HCT116 (cell line): ENCODE measurements at regions not wholly inside any gene's neighbourhood (a gene's known extent, or its start where the extent isn't known, plus 50 kb on each side); places are given as distances from the start of the nearest gene placed in this dataset.

Source experiments
- ATAC-seq: fragments of 200-7000 bp; cut with Tn5 transposase; 2 replicates; pipeline ENCODE4 v1.9.1; 2020; ENCODE audit warnings: mild to moderate bottlenecking, moderate library complexity
- BruUV-seq: library from RNA; stranded (reverse); fragments of 400-500 nt; replicated peaks from 2 replicates; lab custom pipeline; 2021; lab: Mats Ljungman, UMichigan
- CTCF ChIA-PET: fragments of 300-600 bp; sonication (Branson Sonifier 250); formaldehyde crosslinking; loops from one replicate; lab custom pipeline; 2021; ENCODE audit warnings: antibody characterized with exemption; lab: Charles Lee
- POLR2A ChIA-PET: fragments of 300-600, 350-600 bp; sonication (Branson Sonifier 250); formaldehyde crosslinking; loops from one replicate; lab custom pipeline; 2021; ENCODE audit warnings: antibody characterized with exemption; lab: Charles Lee
- RAD21 ChIA-PET, 2 experiments: fragments of 300-600 bp; sonication (Branson Sonifier 250); formaldehyde crosslinking; loops; one replicate each; lab custom pipeline; 2023; ENCODE audit warnings: low total read pairs in 2 of 2; ENCODE audit not compliant: uncharacterized antibody in 2 of 2, unreplicated experiment in 2 of 2, low non-redundant PET in 1 of 2; lab: Charles Lee
- DNase-seq: peaks from one replicate; pipeline ENCODE4 v3.0.0-alpha.2; 2010; ENCODE audit warnings: low read depth, low spot score
- H2AFZ ChIP-seq: fragments of 200-600 bp; shearing (Covaris generic), sonication (generic); 2 replicates; pipeline ENCODE4 v1.6.1; 2017; ENCODE audit warnings: low read depth, mixed run types, mixed read lengths, antibody characterized with exemption, low read length; ENCODE audit not compliant: poor library complexity, severe bottlenecking
- H3K27ac ChIP-seq: 2 replicates; pipeline ENCODE4 v1.5.1; 2012; ENCODE audit warnings: low read depth, low read length
- H3K27me3 ChIP-seq: fragments of 200-600 bp; sonication (generic); 2 replicates; pipeline ENCODE4 v1.6.1; 2016; ENCODE audit warnings: mixed run types, low read length, mixed read lengths; ENCODE audit not compliant: insufficient read depth
- H3K36me3 ChIP-seq, 2 experiments: fragments of 200-500 bp in 1 of 2; fragments of 200-600 bp in 1 of 2; sonication (Bioruptor generic) in 1 of 2; sonication (generic) in 1 of 2; 2 replicates each; pipeline versions ENCODE4 v1.5.1 to v1.6.1; 2014 to 2016; ENCODE audit warnings: low read length in 2 of 2, inconsistent platforms in 1 of 2, mixed read lengths in 1 of 2, mixed run types in 1 of 2; ENCODE audit not compliant: insufficient read depth in 2 of 2, control insufficient read depth in 1 of 2
- H3K4me1 ChIP-seq, 2 experiments: fragments of 200-600 bp in 1 of 2; sonication (generic) in 1 of 2; 2 replicates each; pipeline versions ENCODE4 v1.5.1 to v1.6.1; 2012 to 2017; ENCODE audit warnings: low read length in 2 of 2, inconsistent platforms in 1 of 2, mild to moderate bottlenecking in 1 of 2, mixed read lengths in 1 of 2, mixed run types in 1 of 2, moderate library complexity in 1 of 2; ENCODE audit not compliant: insufficient read depth in 2 of 2, control insufficient read depth in 1 of 2
- H3K4me2 ChIP-seq: fragments of 200-600 bp; sonication (generic); 2 replicates; pipeline ENCODE4 v1.6.1; 2017; ENCODE audit warnings: mixed run types, low read length, mixed read lengths
- H3K4me3 ChIP-seq, 2 experiments: fragments of 200-600 bp in 1 of 2; sonication (generic) in 1 of 2; replicated peaks in 1 of 2; 2 replicates each; pipeline ENCODE4 v1.5.1; 2011 to 2016; ENCODE audit warnings: low read length in 2 of 2, control low read depth in 1 of 2, low read depth in 1 of 2, mild to moderate bottlenecking in 1 of 2, mixed read lengths in 1 of 2, mixed run types in 1 of 2
- H3K79me2 ChIP-seq: fragments of 200-600 bp; sonication (generic); 2 replicates; pipeline ENCODE4 v1.6.1; 2017; ENCODE audit warnings: mild to moderate bottlenecking, mixed run types, low read length, moderate library complexity, mixed read lengths; ENCODE audit not compliant: insufficient read depth
- H3K9ac ChIP-seq: fragments of 200-600 bp; sonication (generic); 2 replicates; pipeline ENCODE4 v1.6.1; 2016; ENCODE audit warnings: low read length, mixed read lengths
- H3K9me2 ChIP-seq: fragments of 200-600 bp; sonication (generic), shearing (Covaris generic); 2 replicates; pipeline ENCODE4 v1.6.1; 2017; ENCODE audit warnings: mixed run types, mild to moderate bottlenecking, moderate library complexity; ENCODE audit not compliant: insufficient read depth
- H3K9me3 ChIP-seq, 2 experiments: fragments of 200-500 bp in 1 of 2; fragments of 200-600 bp in 1 of 2; sonication (Bioruptor generic) in 1 of 2; sonication (generic) in 1 of 2; 2 replicates each; pipeline ENCODE4 v1.6.1; 2014 to 2017; ENCODE audit warnings: low read length in 2 of 2, mixed read lengths in 2 of 2, inconsistent platforms in 1 of 2, low read depth in 1 of 2, mild to moderate bottlenecking in 1 of 2, mixed run types in 1 of 2, moderate library complexity in 1 of 2; ENCODE audit not compliant: control insufficient read depth in 1 of 2, insufficient read depth in 1 of 2
- H4K20me1 ChIP-seq: fragments of 200-600 bp; sonication (generic), shearing (Covaris generic); 2 replicates; pipeline ENCODE4 v1.6.1; 2017; ENCODE audit warnings: mixed run types, mild to moderate bottlenecking, moderate library complexity; ENCODE audit not compliant: insufficient read depth
- ELF1 ChIP-seq: IDR thresholded peaks from 2 replicates; pipeline ENCODE4 v1.6.1; 2012; ENCODE audit warnings: low read depth, borderline replicate concordance
- EZH2 ChIP-seq: fragments of 200-600 bp; sonication (generic); IDR thresholded peaks from 2 replicates; pipeline ENCODE4 v1.6.1; 2017; ENCODE audit warnings: antibody characterized with exemption, mixed run types
- MAX ChIP-seq: IDR thresholded peaks from 2 replicates; pipeline ENCODE4 v1.6.1; 2012
- POLR2A ChIP-seq: IDR thresholded peaks from 2 replicates; pipeline ENCODE4 v1.7.0; 2011; ENCODE audit warnings: borderline replicate concordance; ENCODE audit not compliant: insufficient read depth, insufficient read length; ENCODE audit errors: extremely low read depth
- POLR2AphosphoS5 ChIP-seq: IDR thresholded peaks from 2 replicates; pipeline ENCODE4 v1.6.1; 2011; ENCODE audit warnings: mild to moderate bottlenecking, low read depth, low read length, moderate library complexity
- RAD21 ChIP-seq: IDR thresholded peaks from 2 replicates; pipeline ENCODE4 v1.6.1; 2012; ENCODE audit warnings: low read depth, mild to moderate bottlenecking
- REST ChIP-seq: IDR thresholded peaks from 2 replicates; pipeline ENCODE4 v1.6.1; 2012; ENCODE audit warnings: low read depth
- SIN3A ChIP-seq: IDR thresholded peaks from 2 replicates; pipeline ENCODE4 v1.6.1; 2012; ENCODE audit warnings: low read depth
- SRF ChIP-seq: IDR thresholded peaks from 2 replicates; pipeline ENCODE4 v1.6.1; 2012; ENCODE audit warnings: low read depth
- ZBTB33 ChIP-seq: IDR thresholded peaks from 2 replicates; pipeline ENCODE4 v1.6.1; 2011; ENCODE audit warnings: mild to moderate bottlenecking, low read length, moderate library complexity; ENCODE audit not compliant: insufficient replicate concordance; ENCODE audit errors: extremely low read depth
- ZFX ChIP-seq: fragments of 450-650 bp; IDR thresholded peaks from 2 replicates; pipeline ENCODE4 v1.6.1; 2017
- intact Hi-C: fragments of 100-400 bp; cut with micrococcal nuclease; formaldehyde crosslinking; loops from 2 replicates; pipeline ENCODE4 v1.10.0; 2022

- Histone ChIP-seq H3K4me3 (no peak overlapping the region), H3K4me1 (no peaks in the 10 kb centered on the region), H3K9me2 (no peaks in the 10 kb centered on the region), H3K27ac (no peak overlapping the region), H3K4me2 (no peak overlapping the region), H4K20me1 (no peaks in the 10 kb centered on the region), H3K9me3 (peaks cover 0 to 21% of the 10 kb centered on the region in 2 experiments; a peak in 1 of 4 replicates), H2AFZ (no peak overlapping the region), H3K27me3 (no peaks in the 10 kb centered on the region), H3K9ac (no peak overlapping the region), H3K79me2 (no peaks in the 10 kb centered on the region), H3K36me3 (no peaks in the 10 kb centered on the region)
- no peak for DNase-seq
- ATAC-seq = no peak
- intact Hi-C loops = no loop called here
- RAD21 ChIA-PET = no interaction called here
- CTCF ChIA-PET = no interaction called here
- POLR2A ChIA-PET = no interaction called here
- no TSS peak for BruUV-seq
- TF ChIP-seq EZH2 = no peak
- no peak for TF ChIP-seq ZBTB33
- TF ChIP-seq SRF = no peak
- TF ChIP-seq RAD21 = no peak
- TF ChIP-seq MAX = no peak
- no peak for TF ChIP-seq SIN3A
- no peak for TF ChIP-seq ELF1
- TF ChIP-seq POLR2A = no peak
- no peak for TF ChIP-seq ZFX
- no peak for TF ChIP-seq POLR2AphosphoS5
Measured at GRCh38 chr17:70355185-70355584, 185.9 kb downstream of the KCNJ2 start.

GRCh38 chr17:70357190-70357589 is 187.9 kb downstream of the KCNJ2 start:
- H3K79me2 ChIP-seq = no peaks in the 10 kb centered on the region
- no peak for ATAC-seq
- H4K20me1 ChIP-seq = no peaks in the 10 kb centered on the region
- no peaks in the 10 kb centered on the region for H3K36me3 ChIP-seq
- RAD21 ChIA-PET = no interaction called here
- no peak overlapping the region for H3K4me2 ChIP-seq
- POLR2A ChIA-PET = no interaction called here
- intact Hi-C loops = no loop called here
- H3K4me1 ChIP-seq = no peaks in the 10 kb centered on the region
- H3K9me3 ChIP-seq = peaks cover 0 to 21% of the 10 kb centered on the region in 2 experiments; a peak in 1 of 4 replicates
- no peaks in the 10 kb centered on the region for H3K27me3 ChIP-seq
- H2AFZ ChIP-seq = no peak overlapping the region
- H3K9me2 ChIP-seq = no peaks in the 10 kb centered on the region
- BruUV-seq = no TSS peak
- no peak overlapping the region for H3K9ac ChIP-seq
- H3K4me3 ChIP-seq = no peak overlapping the region
- TF ChIP-seq REST = no peak
- H3K27ac ChIP-seq = no peak overlapping the region
- no peak for DNase-seq
- CTCF ChIA-PET = no interaction called here
